GM21360 (cell line): ENCODE measurements at regions not wholly inside any gene's neighbourhood (a gene's known extent, or its start where the extent isn't known, plus 50 kb on each side); places are given as distances from the start of the nearest gene placed in this dataset.

Source experiments
- ATAC-seq: cut with Tn5 transposase; IDR thresholded peaks from one replicate; pipeline ENCODE4 v1.9.1; 2021; ENCODE audit warnings: mild to moderate bottlenecking, moderate library complexity; ENCODE audit not compliant: unreplicated experiment

DNA sequence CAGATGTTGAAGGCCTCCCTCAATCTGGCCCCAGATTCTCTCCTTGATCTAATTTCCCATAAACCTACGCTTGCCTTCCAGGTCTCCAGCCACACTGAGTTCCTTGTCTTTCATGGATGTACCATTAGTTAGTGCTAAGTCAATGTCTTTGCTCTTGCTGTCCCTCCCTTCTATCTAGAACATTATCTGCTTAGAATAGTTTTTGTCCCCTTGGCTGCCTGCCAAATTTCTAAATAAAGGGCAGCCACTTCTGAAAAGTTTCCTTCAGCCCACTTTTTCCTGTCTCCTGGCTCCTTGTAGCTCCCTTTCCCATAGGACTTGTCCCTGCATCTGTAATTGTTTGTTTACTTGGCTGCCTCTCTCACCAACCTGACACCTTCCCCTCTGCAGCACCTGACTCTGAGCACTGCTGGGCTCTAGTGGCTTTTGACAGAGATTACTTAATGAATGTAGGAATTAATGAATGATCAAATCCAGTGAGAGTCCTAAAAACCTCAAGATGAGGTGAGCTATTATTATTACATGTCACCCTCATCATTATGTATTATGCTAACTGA lies 58.3 kb downstream of the CXCL12 start:
- ATAC-seq = no peak

DNA sequence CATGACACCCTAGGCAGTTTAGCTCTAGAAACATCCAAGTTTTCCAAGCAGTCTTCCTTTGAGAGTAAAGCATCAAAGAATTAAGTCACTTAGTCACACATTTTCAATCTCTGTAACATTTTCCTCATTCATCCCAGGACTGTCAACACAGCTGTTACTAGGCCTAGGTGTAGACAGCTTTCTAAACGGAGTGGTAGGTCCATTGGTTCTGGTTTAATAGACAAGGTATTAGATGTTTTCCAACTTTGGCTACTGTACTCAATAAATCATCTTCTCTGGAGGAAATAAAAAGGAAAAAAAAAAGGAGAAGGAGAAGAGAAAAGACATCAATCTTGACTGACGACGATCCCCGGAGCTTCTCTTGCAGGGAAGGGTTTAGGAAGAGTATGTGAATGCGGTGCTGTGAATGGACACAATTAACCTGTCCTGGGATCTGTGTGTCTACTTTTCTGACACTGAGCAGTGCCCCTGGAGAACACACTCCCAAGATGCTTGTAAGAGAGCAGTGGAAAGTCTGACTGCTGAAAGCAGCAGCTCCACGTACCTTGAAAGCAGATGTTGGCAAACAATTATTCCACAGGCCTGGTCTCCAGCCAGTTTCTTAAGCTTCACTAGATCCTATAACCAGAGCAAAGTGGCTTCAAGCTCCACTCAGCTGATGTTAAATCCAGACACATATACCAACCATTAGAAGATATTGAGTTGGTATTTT lies 59.1 kb downstream of the CXCL12 start:
- no peak for ATAC-seq

DNA sequence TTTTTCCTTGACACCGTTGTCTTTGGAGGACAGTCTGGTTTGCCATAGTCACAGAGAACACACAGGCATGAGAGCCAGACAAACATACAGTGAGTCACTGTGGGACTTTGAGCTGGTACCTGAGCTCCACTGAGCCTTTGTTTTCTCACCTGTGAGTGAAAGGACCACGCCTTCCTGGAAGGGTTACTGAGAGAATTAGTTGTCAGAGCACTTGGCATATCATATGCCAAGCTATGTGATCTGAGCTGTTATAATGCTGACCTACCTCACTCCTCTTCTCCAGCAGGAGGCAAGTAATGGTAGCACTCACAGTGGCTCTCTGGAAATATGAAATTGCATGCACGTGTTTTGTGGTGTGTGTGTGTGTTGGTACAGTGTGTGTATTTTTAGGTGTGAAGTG lies 59.7 kb downstream of the CXCL12 start:
- no peak for ATAC-seq

DNA sequence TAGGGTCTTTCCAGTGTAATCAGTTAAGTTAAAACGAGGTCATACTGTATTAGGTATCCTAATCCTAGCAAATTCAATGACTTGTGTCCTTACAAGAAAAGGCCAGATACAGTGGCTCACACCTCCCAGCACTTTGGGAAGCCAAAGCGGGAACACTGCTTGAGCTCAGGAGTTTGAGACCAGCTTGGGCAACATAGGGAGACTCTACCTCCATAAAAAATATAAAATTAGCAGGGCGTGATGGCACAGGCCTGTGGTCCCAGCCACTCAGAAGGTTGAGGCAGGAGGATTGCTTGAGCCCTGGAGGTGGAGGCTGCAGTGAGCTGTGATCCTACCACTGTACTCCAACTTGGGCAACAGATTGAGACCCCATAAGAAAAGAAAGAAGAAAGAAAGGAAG lies 61.1 kb downstream of the CXCL12 start:
- ATAC-seq = no peak

DNA sequence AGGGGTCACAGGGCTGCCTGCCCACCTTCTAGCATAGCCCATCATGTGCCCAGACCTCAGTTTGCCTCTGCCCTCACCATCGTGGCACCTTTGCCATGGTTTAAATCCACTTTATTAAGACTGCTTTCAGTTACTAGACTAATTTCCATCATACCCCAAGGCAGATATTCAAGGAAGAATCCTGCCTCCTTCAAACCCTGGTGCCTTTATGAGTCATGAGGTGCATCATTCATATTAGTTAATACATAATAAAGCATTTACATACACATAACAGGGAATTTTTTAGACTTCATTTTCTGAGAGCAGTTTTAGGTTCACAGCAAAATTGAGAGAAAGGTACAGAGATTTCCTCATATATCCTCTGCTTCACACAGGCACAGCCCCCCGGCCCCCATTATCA lies 62.8 kb downstream of the CXCL12 start:
- ATAC-seq = no peak

DNA sequence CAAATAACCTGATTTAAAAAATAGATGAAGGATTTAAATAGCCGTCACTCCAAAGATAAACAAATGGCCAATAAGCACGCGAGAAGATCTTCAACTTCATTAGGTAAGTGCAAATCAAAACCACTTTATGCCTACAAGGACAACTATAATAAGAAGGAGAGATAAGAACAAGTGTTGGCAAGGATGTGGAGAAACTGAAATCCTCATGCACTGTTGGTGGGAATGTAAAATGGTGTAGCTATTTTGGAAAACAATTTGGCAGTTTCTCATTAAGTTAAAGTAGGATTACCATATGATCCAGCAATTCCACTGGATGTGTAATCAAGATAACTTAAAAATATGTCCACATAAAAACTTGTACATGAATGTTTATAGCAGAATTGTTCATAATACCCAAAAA lies 64.1 kb downstream of the CXCL12 start:
- no peak for ATAC-seq

DNA sequence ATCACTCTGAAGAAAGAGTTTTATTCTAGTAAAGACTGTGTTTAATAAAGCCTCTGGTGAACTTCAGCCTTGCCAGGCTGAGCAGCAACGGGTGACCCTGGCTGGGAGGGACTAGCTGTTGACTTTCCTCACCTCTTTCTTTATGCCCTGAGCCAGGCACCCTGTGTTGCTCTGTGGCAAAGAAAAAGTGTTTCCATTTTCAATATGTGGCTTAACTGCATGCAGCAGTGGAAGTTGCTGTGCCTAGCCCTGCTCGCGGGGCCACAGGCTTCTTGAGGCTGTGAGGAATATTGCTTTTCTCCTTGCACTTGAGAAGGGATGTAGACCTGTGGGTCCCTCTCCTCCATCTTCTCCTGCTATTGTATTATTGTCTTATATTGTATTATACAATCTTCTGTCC lies 67.0 kb downstream of the CXCL12 start:
- no peak for ATAC-seq

DNA sequence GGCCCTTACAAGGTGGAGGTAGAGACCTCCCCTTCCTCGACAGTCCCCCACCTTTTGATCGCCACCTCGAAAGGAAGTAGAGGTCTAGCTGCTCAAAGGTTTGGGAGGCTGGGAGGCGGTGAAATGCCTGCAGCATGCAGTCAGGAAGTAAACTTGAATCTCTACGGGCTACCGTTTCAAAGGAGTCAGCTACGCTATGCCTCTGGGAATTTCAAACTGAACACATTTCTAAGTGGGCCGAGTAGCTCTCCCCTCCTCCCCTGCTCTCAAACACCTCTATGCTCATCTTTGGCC lies 68.0 kb downstream of the CXCL12 start:
- no peak for ATAC-seq

DNA sequence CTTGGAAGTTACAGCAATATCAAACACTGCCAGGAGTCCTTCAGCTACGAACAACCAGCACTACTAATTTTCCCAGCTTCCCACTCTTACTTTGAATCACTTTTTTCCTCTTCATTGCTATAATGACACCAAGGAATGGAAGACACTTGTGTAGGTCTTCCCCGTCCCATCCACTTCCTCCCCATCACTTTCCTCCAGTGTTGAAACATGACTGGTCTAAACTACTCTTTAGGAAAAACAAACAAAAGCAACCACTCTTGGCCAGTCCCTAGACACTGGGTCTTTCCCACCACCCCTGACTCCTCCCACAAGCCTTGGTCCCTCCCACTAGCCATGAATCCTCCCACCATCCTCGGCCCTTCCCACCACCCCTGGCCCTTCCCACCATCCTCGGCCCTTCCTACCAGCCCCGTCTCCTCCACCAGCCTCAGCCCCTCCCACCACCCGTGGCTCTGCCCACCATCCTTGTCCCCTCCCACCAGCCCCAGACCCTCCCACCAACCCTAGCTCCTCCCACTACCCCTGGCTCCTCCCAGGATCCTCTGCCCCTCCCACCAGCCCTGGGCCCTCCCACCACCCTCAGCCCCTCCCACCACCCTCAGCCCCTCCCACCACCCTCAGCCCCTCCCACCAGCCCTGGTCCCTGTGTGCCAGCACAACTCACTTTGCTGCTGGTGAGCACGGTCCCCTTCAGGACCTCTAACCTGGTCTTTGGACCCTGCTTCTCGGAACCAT lies 68.5 kb downstream of the CXCL12 start:
- peak; percentile 67 for ATAC-seq

DNA sequence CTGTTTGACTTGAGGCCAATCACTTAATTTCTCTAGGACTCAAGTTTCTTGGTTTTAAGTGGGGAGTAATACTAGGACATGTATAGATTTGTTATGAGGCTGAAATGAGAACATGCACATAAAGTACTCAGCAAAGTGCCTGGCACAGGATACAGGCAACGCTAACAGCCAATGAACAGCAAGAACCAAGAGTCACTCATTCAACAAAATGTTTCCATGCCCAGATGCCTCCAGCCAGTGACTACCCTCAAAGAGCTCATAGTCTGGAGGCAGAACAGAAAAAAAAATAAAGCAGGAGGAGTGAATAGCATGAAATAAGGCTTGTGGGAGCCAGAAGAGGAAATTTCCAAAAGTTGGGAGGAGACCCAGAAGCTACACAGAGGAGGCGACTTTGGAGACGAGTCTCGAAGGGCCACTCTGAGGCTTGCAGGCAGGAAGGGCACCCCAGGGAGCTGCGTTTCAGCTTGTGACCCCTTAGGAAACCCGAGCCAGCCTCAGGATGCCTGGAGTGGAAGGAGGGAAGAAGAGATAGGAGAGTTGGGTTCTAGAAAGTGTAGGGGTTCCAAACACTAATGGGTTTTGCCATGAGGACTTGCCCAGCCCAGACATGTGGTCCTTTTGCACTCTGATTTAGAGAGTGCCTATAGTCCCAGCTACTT lies 70.0 kb downstream of the CXCL12 start:
- ATAC-seq = no peak

DNA sequence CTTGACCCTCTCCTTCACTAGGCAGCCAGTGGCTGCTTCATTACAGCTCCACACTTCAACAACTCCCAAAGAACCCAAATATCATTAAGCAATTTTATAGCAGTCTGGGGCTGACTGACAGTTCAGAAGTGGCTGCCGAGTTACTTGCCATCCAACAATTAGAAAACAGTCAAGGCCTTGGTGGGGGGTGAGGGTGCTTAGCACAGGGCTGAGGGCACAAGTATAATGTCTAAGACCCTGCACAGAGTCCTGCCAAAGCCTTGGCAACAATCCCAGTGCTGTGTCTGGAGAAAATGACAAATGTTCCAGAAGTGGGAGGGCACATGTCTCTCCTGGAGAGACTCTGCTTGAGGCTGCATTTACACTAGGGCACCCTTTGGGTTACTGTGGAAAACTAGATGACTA lies 71.1 kb downstream of the CXCL12 start:
- no peak for ATAC-seq

DNA sequence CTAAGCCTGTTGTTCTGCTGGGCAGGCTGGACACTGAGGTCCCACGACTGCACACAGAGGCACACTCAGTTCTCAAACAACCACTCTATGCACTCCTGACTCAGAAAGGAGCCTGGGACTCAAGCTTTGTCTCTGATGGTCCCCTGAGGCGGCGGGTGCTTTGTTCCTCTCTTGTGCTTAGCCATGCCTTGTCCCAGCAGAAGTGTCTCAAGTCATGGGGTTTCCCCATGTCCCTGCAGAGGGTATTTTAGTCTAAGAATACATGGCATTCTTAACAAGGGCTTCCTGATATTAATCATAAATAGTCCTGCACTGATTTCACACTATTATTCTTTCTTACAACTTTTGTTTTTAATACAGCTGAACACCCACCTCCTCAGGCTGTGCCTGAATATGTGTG lies 72.5 kb downstream of the CXCL12 start:
- ATAC-seq = no peak

DNA sequence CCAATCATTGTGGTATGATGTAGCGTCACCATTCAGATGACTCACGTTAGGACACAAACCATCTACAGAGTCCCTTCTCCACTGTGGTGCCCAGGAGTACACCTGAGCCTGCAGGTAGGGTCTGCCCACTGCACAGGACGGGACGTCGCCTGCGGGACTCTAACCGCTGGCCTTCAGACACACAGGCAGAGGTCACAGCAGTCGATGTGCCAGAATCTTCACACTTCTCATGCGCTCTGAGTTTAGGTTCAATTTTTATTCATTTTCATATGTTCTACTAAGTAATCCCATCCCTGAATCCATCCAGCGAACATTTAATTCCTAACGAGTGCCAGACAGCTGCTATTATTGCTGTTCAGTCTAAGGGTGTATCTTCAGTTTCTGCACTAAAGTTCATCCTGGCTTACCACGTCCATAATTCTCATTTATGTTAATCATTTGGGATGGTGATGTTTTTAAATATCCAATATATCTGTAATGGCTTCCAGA lies 73.3 kb downstream of the CXCL12 start:
- ATAC-seq = no peak

DNA sequence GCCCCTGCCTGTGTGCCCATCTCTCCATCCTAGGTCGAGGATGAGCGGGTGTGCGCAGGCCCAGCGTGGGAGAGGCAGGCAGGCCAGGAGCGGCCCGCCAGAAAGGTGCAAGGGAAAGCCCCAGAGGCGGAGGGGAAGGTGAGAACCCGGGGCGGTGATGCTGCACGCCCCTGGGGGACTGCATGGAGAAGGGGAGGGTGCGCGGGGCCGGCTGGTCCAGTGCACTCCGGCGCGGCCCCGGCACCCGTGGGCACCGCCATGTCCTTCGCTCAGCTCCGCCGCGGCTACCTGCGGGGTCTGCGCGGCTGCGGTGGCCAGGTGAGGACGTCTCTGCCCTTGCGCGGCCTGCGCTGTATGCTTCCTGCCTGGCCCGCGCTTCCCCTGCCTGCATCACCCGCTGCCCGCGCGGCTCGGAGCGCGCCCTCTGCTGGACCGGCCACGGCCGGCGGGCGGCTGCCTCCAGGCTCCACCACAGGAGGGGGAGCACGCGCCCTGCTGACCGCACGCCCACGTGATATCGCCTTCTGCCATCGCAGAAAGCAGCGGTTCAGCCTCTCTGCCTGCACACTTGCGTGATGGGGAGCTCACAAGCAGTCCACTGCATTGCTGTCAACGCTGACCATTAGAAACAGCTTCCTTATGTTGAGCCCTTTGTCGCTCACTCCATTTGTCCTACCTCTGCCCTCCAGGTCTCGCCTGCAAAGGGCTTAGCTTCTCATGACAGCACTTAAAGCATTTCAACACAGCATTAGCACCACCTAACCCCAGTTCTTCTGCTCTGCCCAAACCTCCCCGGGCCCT lies 73.9 kb downstream of the CXCL12 start:
- peak; percentile 79 for ATAC-seq

DNA sequence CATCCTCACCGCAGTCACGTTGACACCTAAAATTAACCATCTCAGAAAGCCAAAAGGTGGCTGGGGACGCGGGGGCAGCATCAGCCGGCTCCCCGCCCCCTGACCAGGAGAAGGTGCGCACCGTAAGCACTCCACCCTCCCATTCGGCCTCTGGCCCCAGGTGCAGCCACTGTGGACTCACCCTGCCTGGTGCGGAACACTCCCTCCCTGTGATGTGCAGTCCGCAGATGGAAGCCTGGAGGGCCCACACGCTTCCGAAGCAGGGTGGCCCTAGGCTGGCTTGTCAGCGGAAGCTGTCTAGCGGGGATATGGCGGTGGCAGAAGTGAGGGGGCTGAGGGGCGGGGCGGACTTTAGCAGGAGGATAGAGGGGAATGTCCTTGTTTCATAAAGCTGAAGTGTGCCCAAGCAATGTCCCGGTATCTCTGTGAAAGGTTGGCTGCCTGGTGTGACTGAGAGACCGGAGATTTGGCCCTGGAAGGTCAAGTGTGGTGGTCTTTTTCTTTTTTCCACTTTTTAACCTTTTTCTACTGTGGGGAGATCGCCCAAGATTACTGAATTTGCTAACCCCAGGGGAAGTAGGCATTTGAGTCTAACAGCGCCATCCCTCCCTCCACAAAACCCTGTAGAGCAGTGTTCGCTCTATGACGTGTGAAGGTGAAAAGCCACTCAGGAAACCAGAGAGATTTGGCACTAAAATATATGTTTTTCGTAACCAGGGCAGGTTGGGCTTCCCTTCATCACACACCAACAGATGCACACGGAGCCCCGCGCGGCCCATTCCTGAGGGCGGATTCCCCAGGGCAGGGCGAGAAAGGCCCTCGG lies 74.7 kb downstream of the CXCL12 start:
- ATAC-seq = no peak

DNA sequence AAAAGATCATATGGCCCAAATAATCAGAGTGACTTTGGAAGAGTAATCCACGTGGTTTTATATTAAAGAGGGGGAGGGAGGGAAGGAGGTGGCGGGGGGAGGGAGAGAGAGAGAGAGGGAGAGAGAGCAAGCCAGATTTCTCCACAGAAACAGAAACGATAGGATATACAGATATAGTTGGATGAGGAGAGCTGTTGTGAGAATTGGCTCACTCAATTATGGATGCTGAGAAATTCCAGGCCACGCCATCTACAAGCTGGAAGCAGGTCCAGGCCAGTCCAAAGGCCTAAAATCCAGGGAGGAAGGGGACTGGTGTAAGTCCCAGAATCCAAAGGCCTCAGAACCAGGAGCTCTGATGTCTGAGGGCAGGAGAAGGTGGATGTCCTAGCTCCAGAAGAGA lies 75.5 kb downstream of the CXCL12 start:
- no peak for ATAC-seq

DNA sequence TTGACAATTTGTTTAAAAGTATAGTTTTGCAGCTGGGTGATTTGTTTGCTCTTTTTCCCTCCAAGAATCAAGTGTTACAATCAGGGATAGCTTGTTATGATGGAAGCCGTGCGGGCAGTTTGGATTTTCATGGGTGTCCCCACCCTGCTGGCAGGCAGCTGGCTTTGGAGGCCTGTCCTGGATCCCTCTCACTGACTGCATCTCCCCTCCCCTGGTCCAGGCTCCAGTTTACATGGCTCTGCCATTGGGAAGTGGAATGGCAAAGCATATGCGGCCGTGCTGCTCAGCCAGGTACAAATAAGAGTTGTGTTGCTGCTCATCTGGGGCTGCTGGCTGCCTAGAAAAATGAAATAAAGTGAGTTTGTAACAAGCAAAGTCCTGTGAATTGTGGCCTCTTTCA lies 76.0 kb downstream of the CXCL12 start:
- no peak for ATAC-seq

DNA sequence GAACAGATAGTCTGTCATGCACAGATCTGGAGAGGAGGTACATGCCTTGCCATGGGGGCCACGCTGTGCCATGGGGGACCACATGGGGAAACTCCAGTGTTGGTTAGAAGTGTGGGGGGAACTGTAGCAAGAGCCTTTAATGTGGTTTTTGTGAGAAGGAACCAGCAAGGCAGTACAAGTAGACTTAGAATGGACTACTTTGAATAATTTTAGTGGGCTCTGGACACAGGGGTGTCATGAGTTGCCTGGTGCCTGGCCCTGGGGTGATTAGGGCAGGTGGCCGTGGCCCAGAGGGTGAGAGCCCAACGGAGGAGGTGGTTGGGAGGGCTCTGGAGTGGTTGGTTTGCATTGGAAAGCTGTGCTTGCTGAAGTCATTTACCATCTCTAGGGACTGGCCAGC lies 77.2 kb downstream of the CXCL12 start:
- ATAC-seq = peak; percentile 33

DNA sequence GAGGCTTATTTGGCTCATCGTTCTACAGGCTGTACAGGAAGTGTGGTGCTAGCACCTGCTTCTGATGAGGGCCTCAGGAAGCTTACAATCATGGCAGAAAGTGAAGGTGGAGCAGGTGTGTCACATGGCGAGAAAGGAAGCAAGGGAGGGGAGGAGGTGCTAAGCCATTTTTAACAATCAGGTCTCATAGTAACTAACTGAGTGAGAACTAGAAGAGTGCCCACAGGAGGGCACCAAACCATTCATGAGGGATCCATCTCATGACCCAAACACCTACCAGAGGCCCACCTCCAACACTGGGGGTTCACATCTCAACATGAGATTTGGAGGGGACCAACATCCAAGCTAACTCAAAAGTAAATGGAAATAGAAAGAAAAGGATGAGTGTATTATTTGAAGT lies 78.1 kb downstream of the CXCL12 start:
- ATAC-seq = no peak

DNA sequence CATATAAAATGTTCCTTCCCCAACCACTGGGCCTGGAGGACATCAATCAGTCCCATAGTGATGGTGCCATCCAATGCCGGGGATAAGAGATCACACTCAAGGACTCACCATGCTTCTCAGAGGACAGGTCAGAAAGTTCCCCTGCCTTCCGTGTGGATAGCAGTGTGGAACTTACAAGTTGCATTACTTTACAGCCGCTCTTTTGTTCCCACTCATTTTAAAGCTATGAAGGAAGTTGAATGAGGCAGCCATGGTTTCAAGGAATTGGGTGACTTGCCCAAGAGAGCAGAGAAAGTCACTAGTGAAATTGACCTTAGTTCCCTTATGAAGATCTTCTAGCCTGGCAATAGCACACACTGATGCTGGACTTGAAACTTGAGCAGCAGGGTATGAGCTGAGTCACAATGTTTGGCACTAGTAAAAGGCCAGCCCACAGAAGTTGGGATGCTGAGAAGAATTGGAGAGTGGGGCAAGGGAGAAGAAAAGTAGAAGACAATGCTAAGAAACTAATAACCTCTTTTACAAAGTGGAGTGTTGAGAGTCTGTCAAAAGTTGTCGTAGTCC lies 78.7 kb downstream of the CXCL12 start:
- ATAC-seq = no peak
